ENCODE measurements at regions not wholly inside any gene's neighbourhood (a gene's known extent, or its start where the extent isn't known, plus 50 kb on each side); places are given as distances from the start of the nearest gene placed in this dataset.

GRCh38 chr3:44058868-44059203, 182.8 kb upstream of the TOPAZ1 start:
- DNase-seq (ENCODE audit: low read depth): no peak
- H3K4me3 ChIP-seq (ENCODE audit: low read depth, low read length): no peak overlapping the region
- TF ChIP-seq, protein P1, sequence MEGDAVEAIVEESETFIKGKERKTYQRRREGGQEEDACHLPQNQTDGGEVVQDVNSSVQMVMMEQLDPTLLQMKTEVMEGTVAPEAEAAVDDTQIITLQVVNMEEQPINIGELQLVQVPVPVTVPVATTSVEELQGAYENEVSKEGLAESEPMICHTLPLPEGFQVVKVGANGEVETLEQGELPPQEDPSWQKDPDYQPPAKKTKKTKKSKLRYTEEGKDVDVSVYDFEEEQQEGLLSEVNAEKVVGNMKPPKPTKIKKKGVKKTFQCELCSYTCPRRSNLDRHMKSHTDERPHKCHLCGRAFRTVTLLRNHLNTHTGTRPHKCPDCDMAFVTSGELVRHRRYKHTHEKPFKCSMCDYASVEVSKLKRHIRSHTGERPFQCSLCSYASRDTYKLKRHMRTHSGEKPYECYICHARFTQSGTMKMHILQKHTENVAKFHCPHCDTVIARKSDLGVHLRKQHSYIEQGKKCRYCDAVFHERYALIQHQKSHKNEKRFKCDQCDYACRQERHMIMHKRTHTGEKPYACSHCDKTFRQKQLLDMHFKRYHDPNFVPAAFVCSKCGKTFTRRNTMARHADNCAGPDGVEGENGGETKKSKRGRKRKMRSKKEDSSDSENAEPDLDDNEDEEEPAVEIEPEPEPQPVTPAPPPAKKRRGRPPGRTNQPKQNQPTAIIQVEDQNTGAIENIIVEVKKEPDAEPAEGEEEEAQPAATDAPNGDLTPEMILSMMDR (conservative IDR thresholded peaks at IDR 0.05; ENCODE audit: low read depth, low read length): no peak

DNA sequence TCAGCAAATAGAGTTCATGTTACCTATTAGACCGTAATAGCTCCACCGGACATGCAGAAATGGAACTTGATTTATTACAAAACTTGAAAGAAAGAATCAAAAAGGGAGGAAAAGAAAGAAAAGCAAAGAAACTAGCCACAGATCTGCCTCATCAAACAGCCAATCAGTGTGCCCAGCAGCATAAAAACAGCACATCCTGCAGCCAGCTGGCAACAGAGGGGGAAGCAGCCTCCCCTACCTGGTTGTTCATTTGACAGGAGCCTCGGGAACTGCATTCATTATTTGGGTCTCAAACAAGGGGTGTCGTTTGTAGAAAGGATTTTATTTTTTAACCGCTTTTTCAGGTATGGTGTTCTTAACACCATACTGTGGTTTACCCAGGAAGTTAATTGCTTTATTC, 181.5 kb upstream of the TOPAZ1 start:
- TF ChIP-seq, protein P1 (conservative IDR thresholded peaks at IDR 0.05; ENCODE audit: low read depth, low read length): no peak
- no peak overlapping the region for H3K4me3 ChIP-seq (ENCODE audit: low read depth, low read length)
- no peak for DNase-seq (ENCODE audit: low read depth)

DNA sequence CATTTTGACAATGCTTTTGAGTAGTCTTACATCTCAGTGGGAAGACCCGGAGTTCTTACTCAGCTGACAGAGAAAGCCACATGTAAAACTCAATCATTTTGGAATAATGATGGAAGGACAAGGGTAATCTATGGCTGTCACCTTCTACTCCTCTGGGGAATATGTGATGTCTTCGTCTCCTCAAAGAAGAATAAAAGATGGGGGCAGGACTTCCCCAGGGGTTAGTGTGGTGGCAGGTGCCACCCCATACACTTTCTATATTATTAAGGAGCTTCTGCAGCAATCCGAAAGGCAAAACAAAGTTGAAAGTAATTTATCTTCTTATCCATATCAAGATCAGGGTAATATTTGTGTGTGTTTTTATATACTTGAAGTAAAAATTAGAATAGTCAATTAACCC, 180.4 kb upstream of the TOPAZ1 start:
- no peak for DNase-seq (ENCODE audit: low read depth)
- TF ChIP-seq, protein P1 (conservative IDR thresholded peaks at IDR 0.05; ENCODE audit: low read depth, low read length): no peak
- H3K4me3 ChIP-seq (ENCODE audit: low read depth, low read length): no peak overlapping the region

DNA sequence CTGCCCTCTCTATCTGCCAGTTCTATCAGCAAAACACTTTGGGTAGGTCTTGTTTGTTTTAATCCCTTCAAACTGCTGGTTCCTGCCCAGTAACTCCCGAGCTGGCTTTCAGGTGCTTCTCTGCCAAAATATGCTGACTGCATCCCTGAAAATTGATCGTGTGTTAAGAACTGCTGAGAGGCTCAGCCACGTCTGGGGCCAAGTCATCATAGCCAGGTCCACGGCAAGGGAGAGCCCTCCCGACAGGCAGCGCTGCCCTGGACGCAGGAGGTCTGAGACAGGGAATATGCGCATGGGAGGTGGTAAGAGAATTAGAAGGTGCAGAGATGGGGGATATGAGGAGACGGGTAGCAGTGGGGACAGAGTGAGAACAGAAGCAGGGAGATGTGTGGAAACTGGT, 179.7 kb upstream of the TOPAZ1 start:
- TF ChIP-seq, protein P1 (conservative IDR thresholded peaks at IDR 0.05; ENCODE audit: low read depth, low read length): no peak
- H3K4me3 ChIP-seq (ENCODE audit: low read depth, low read length): no peak overlapping the region
- DNase-seq (ENCODE audit: low read depth): no peak

GRCh38 chr3:44065311-44066094, 176.2 kb upstream of the TOPAZ1 start:
- TF ChIP-seq, protein P1 (conservative IDR thresholded peaks at IDR 0.05; ENCODE audit: low read depth, low read length): peak; percentile 48
- peak; percentile 89 for DNase-seq (ENCODE audit: low read depth)
- no peak overlapping the region for H3K4me3 ChIP-seq (ENCODE audit: low read depth, low read length)

- DNase-seq (ENCODE audit: low read depth): peak; percentile 61
- no peak overlapping the region for H3K4me3 ChIP-seq (ENCODE audit: low read depth, low read length)
- TF ChIP-seq, protein P1 (conservative IDR thresholded peaks at IDR 0.05; ENCODE audit: low read depth, low read length): no peak
Measured at GRCh38 chr3:44066806-44067205, 174.9 kb upstream of the TOPAZ1 start.

- TF ChIP-seq, protein P1 (conservative IDR thresholded peaks at IDR 0.05; ENCODE audit: low read depth, low read length): no peak
- no peak for DNase-seq (ENCODE audit: low read depth)
- no peak overlapping the region for H3K4me3 ChIP-seq (ENCODE audit: low read depth, low read length)
Measured at GRCh38 chr3:44067431-44067830, 174.3 kb upstream of the TOPAZ1 start.

Measured in epithelial cell of proximal tubule (primary cell).